Esophagus squamous epithelium (tissue), 4 donors: ENCODE measurements at regions not wholly inside any gene's neighbourhood (a gene's known extent, or its start where the extent isn't known, plus 50 kb on each side); places are given as distances from the start of the nearest gene placed in this dataset.

ENCODE experiments used
- POLR2A ChIP-seq, 4 donors: fragments of 450-650 bp; IDR thresholded peaks; one replicate each; pipeline ENCODE4 v1.6.1; 2017; ENCODE audit warnings: antibody characterized with exemption in 4 of 4, mild to moderate bottlenecking in 4 of 4, moderate library complexity in 3 of 4
- TF ChIP-seq, protein P1 (sequence below), 6 experiments: fragments of 450-650 bp in 4 of 6; fragments of 200-600 bp in 2 of 6; sonication (generic) in 2 of 6; IDR thresholded peaks; one replicate each; pipeline ENCODE4 v1.5.1; 2016 to 2019; ENCODE audit warnings: antibody characterized with exemption in 6 of 6, mild to moderate bottlenecking in 4 of 6, moderate library complexity in 4 of 6

GRCh38 chr5:27353540-27353939 lies 315.2 kb upstream of the CDH9 start:
- no peak for TF ChIP-seq POLR2A (IDR thresholded peaks at IDR 0.05)
- TF ChIP-seq, protein P1, sequence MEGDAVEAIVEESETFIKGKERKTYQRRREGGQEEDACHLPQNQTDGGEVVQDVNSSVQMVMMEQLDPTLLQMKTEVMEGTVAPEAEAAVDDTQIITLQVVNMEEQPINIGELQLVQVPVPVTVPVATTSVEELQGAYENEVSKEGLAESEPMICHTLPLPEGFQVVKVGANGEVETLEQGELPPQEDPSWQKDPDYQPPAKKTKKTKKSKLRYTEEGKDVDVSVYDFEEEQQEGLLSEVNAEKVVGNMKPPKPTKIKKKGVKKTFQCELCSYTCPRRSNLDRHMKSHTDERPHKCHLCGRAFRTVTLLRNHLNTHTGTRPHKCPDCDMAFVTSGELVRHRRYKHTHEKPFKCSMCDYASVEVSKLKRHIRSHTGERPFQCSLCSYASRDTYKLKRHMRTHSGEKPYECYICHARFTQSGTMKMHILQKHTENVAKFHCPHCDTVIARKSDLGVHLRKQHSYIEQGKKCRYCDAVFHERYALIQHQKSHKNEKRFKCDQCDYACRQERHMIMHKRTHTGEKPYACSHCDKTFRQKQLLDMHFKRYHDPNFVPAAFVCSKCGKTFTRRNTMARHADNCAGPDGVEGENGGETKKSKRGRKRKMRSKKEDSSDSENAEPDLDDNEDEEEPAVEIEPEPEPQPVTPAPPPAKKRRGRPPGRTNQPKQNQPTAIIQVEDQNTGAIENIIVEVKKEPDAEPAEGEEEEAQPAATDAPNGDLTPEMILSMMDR (IDR thresholded peaks at IDR 0.05), result no peak
